Activated T-cell treated with anti-CD3 and anti-CD28 coated beads for 1 hour (primary cell): ENCODE measurements at regions not wholly inside any gene's neighbourhood (a gene's known extent, or its start where the extent isn't known, plus 50 kb on each side); places are given as distances from the start of the nearest gene placed in this dataset.
"Not testable (repeated sequence)": the region's sequence is repeated elsewhere in the genome, so short reads cannot be mapped to it uniquely, and the experiment has no call there.

Source experiments
- DNase-seq: peaks from one replicate; pipeline ENCODE4 v3.0.0-alpha.2; 2020; ENCODE audit warnings: low read depth

DNA sequence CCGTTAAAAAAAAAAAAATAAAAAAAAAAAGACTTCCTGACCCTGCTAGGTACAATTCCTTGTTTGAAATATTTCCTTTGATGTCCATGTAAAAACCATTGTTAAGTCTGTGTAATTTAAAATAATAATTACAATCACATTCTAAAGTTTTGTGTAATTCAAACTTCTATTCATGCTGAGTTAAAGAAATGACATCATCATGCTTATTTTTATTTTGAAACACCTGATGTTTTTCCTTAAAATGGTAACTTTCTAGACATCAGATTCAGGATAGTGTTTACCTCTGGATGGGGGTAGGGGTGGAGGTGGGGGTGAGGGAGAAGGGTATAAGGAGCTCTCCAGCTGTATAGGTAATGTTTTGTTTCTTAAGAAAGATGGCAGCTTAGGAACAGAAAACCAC lies 92.8 kb downstream of the ADCYAP1 start:
- DNase-seq: no peak

DNA sequence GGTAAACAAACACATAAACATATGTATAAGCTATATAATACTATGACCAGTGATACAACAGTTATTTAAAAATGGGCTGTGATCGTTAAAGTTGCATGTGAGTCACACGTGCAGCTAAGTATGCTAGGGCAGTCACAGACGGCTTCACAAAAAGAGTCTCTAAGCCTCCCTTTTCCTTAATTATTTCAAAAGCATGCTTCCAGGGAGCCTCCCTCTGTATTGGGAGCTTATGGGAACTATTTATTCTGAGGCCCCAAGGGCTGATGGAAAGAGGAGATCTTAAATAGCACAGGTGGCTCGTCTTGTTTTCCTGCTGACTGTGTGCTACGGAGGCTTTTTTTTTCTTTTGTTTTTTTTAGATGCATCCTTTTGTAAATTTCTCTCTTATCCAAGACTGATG lies 94.3 kb downstream of the ADCYAP1 start:
- no peak for DNase-seq

- DNase-seq: no peak
These were observed 98.0 kb downstream of the ADCYAP1 start for GRCh38 chr18:1002653-1003178.

- no peak for DNase-seq
These were observed 98.8 kb downstream of the ADCYAP1 start for GRCh38 chr18:1003499-1003898.

DNA sequence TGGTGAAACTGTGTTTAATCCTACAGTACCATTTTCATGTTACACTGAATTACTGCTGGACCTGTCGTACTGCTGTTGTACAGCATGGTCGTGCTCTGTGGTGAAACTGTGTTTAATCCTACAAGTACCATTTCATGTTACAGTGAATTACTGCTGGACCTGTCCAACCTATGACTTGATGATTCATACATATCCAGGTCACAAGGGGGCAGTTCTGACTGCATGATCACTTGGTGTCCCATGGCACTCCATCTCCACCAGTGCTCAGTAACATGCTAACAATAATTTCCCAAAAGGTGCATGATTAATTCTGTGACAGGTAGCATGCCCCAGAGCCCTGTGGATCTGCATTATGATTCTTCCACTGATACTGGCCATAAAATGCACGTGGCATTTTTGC lies 101.6 kb downstream of the ADCYAP1 start:
- no peak for DNase-seq

GRCh38 chr18:1006965-1007364 lies 102.3 kb downstream of the ADCYAP1 start:
- DNase-seq: no peak

GRCh38 chr18:1011349-1011748 lies 106.7 kb downstream of the ADCYAP1 start:
- no peak for DNase-seq

- DNase-seq: no peak
These were observed 108.1 kb downstream of the ADCYAP1 start for GRCh38 chr18:1012775-1013174.

GRCh38 chr18:1013951-1014350 lies 109.3 kb downstream of the ADCYAP1 start:
- DNase-seq: no peak

DNA sequence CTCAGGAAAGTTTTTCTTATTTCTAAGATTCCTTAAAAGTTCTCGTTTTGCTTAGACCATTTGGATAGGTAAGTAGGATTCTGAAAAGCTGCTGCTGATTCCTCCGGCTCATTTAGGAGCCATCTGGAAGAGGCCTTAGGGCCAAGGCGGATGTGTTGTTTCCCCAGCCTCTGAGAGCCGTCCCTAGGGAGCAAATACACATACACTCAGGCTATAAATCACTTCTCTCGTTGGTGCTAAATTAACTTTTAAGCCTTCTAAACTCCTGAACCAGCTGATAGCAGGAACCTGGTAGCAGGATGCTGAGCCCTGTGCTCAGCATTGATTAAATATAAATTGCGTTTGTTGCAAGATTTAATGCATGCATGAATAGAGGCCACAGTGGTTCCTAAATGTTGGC lies 109.8 kb downstream of the ADCYAP1 start:
- DNase-seq: no peak

GRCh38 chr18:1014951-1015624 lies 110.4 kb downstream of the ADCYAP1 start:
- no peak for DNase-seq

- no peak for DNase-seq
These were observed 111.1 kb downstream of the ADCYAP1 start for GRCh38 chr18:1015777-1016176.

DNA sequence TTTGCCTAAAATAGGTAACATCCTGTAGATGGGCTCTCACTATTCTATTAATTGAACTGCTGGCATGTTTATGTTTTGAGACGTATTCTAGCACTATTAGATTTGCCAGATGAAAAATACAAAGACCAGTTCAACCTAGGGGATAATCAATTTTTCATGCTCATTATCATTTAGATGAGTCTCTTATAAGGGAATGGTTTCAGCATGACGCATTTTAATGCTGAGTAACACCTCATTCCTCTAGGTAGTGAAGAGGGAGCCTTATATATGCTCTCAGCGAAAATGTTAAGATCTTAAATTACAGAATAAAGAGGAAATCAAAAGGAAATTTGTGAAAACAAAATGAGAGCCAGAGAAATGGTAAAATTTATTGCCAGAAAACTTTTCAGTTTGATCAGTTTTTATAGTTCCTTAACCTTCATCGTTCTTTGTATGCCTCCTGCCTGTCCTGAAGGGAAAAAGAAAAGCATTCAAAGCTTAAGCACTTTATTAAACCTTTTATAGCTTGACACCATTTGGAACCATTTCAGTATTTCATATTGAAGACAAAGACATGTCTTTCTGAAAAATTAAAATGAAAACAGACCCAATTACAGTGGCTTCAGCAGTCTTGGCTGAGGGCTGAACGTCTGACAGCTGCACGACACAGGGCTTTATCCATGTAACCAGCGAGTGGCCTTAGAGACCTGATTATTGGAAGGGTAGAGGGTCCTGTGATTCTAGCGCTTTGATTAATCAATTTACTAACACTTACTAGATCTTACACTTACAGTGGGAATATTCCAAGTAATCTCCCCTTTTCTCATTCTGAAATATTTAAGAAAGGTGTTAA lies 112.8 kb downstream of the ADCYAP1 start:
- no peak for DNase-seq

DNA sequence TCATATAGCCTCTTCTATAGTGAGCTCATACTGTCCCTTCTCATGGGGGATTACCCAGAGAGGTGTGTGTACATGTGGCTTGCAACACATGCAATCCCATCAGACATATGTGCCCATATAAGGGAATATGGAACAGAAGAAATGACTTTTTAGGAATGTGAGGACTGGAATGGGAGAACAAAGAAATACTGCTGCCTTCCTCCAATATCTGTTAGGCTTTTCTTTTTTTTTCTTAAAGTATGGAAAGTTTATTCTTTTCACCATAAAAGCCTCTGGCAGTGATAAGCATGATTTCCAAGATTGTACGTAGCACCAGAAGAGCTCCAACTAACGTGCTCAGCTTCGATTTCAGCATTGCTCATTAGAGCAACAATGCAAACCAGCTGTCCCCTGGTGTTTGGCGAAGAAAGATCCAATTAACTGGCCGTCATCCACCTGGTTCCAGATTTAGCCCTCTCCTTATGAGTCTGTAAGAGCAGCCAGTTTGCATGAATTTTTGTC lies 113.6 kb downstream of the ADCYAP1 start:
- DNase-seq: no peak

DNA sequence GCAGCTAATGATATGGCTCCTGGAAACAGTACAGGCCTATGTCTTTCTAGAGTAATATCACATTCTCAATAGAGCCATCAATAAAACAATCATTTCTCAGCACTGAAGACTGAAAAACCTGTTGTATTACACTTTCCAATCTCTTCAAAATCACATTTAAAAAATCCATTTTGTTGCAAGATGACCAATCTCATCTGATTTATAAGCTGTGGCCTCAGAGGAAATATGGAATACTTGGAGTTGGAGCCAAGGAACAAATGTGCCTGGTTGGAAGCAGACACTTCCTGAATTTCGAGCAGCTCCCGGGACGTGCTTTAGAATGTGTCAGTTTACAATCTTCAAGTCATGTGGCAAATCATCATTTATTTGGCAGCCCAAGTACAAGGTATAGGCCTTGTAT lies 114.5 kb downstream of the ADCYAP1 start:
- no peak for DNase-seq

DNA sequence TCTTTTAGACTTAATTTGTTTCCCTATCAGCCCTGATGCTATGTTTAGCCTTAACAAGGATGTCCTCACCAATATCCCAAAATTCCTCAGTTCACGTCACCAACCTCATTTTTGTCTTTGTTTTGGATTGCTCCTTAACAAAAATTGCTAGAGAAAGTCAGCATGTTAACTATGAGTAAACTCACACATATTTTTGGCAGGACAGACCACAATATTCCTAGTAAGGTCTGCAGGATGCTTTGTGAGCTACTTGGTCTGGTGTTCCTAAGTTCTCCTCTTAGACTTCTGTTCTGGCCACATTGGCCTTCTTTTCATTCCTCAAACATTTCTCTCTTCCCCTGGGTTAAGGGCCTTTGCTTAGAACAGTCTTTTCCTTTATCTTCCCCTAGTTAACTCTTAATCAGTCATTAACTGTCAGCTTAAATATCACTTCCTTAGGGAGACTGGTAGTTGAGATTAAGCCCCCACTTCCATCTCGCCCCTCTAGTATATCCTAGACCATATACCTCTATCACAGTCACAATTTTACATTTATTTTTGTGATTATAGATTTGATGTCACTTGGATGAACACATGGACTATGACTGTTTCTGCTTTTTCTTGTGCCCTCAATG lies 116.2 kb downstream of the ADCYAP1 start:
- DNase-seq: no peak

DNA sequence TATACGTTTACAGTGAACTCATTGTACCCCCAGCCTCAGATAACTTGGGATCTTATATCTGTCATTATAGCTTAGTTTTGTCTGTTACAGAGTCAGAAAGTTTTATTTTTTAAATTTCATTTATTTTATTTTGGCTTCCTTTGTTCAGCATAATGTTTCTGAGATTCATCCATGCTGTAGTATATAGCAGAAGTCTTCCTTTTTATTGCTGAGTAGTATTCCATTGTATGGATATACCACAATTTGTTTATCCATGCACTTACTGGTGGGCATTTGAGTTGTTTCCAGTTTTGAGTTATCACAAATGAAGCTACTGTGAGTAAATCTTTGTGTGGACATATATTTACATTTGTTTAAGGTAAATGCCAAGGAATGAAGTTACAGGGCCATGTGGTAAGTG lies 122.3 kb downstream of the ADCYAP1 start:
- no peak for DNase-seq

- not testable (repeated sequence) for DNase-seq
These were observed 128.4 kb downstream of the ADCYAP1 start for GRCh38 chr18:1033092-1033491.

DNA sequence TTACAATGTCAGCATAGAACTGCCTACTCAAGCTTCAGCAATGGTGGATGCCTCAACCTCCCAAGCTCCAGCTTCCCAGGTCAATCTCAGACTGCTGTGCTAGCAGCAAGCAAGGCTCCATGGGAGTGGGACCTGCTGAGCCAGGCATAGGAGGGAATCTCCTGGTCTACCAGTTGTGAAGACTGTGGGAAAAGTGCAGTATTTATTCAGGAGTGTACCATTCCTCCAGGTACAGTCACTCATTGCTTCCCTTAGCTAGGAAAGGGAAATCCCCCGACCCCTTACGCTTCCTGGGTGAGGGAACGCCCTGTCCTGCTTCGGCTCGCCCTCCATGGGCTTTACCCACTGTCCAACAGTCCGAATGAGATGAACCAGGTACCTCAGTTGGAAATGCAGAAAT lies 130.3 kb downstream of the ADCYAP1 start:
- DNase-seq: no peak

GRCh38 chr18:1036926-1037325 lies 132.3 kb downstream of the ADCYAP1 start:
- no peak for DNase-seq

GRCh38 chr18:1037776-1038175 lies 133.1 kb downstream of the ADCYAP1 start:
- DNase-seq: no peak

DNA sequence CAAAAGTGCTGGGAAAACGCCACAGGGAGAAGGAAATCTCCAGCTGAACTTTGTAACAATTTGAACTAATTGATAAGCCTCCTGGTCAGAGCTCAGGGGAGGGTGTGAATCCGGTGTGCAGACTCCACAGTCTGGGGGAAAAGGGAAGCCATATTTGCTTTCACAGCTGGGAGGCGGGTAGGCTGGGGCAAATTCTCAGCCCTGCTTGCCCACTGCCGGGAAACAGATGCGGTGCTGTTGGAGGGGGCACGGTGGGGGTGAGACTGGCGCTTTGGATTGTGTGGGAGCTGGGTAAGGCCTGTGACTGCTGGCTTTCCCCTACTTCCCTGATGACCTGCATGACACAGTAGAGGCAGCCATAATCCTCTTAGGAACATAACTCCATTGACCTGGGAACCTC lies 134.8 kb downstream of the ADCYAP1 start:
- DNase-seq: no peak

- DNase-seq: not testable (repeated sequence)
These were observed 138.4 kb downstream of the ADCYAP1 start for GRCh38 chr18:1043039-1043438.
